ENCODE measurements at regions not wholly inside any gene's neighbourhood (a gene's known extent, or its start where the extent isn't known, plus 50 kb on each side); places are given as distances from the start of the nearest gene placed in this dataset.

GRCh38 chr10:106520698-106521097, 643.8 kb downstream of the SORCS1 start:
- DNase-seq (ENCODE audit: low spot score), result no peak

GRCh38 chr10:106519376-106520030, 645.0 kb downstream of the SORCS1 start:
- no peak for DNase-seq (ENCODE audit: low spot score)

GRCh38 chr10:106515206-106515790, 649.2 kb downstream of the SORCS1 start:
- no peak for DNase-seq (ENCODE audit: low spot score)

GRCh38 chr10:106513352-106513771, 651.1 kb downstream of the SORCS1 start:
- no peak for DNase-seq (ENCODE audit: low spot score)

GRCh38 chr10:106511917-106512316, 652.6 kb downstream of the SORCS1 start:
- DNase-seq (ENCODE audit: low spot score), result no peak

GRCh38 chr10:106508950-106509349, 655.6 kb downstream of the SORCS1 start:
- no peak for DNase-seq (ENCODE audit: low spot score)

- no peak for DNase-seq (ENCODE audit: low spot score)
Observed at GRCh38 chr10:106506526-106507283, 657.8 kb downstream of the SORCS1 start.

- no peak for DNase-seq (ENCODE audit: low spot score)
Observed at GRCh38 chr10:106504536-106504935, 660.0 kb downstream of the SORCS1 start.

GRCh38 chr10:106502641-106503040, 661.9 kb downstream of the SORCS1 start:
- no peak for DNase-seq (ENCODE audit: low spot score)

GRCh38 chr10:106500925-106501525, 663.5 kb downstream of the SORCS1 start:
- no peak for DNase-seq (ENCODE audit: low spot score)

- DNase-seq (ENCODE audit: low spot score), result no peak
Observed at GRCh38 chr10:106500041-106500924, 664.2 kb downstream of the SORCS1 start.

- DNase-seq (ENCODE audit: low spot score), result no peak
Observed at GRCh38 chr10:106499448-106499847, 665.1 kb downstream of the SORCS1 start.

GRCh38 chr10:106498675-106499074, 665.8 kb downstream of the SORCS1 start:
- DNase-seq (ENCODE audit: low spot score), result no peak

GRCh38 chr10:106495931-106496330, 668.6 kb downstream of the SORCS1 start:
- DNase-seq (ENCODE audit: low spot score), result no peak

GRCh38 chr10:106493751-106494150, 670.8 kb downstream of the SORCS1 start:
- no peak for DNase-seq (ENCODE audit: low spot score)

- no peak for DNase-seq (ENCODE audit: low spot score)
Observed at GRCh38 chr10:106493226-106493625, 671.3 kb downstream of the SORCS1 start.

- DNase-seq (ENCODE audit: low spot score), result no peak
Observed at GRCh38 chr10:106487726-106488125, 676.8 kb downstream of the SORCS1 start.

- no peak for DNase-seq (ENCODE audit: low spot score)
Observed at GRCh38 chr10:106481598-106482275, 682.8 kb downstream of the SORCS1 start.

- DNase-seq (ENCODE audit: low spot score), result no peak
Observed at GRCh38 chr10:106479636-106480035, 684.9 kb downstream of the SORCS1 start.

GRCh38 chr10:106474876-106475275, 689.6 kb downstream of the SORCS1 start:
- DNase-seq (ENCODE audit: low spot score), result no peak

- no peak for DNase-seq (ENCODE audit: low spot score)
Observed at GRCh38 chr10:106473129-106473685, 691.3 kb downstream of the SORCS1 start.
